22Rv1 (cell line): ENCODE measurements at regions not wholly inside any gene's neighbourhood (a gene's known extent, or its start where the extent isn't known, plus 50 kb on each side); places are given as distances from the start of the nearest gene placed in this dataset.

Experiments
- CTCF ChIP-seq: fragments of 450-650 bp; IDR thresholded peaks from 2 replicates; pipeline ENCODE4 v1.5.1; 2017; ENCODE audit warnings: mild to moderate bottlenecking
- ZFX ChIP-seq: fragments of 450-650 bp; IDR thresholded peaks from 2 replicates; pipeline ENCODE4 v1.6.1; 2017; ENCODE audit warnings: antibody characterized with exemption, borderline replicate concordance

DNA sequence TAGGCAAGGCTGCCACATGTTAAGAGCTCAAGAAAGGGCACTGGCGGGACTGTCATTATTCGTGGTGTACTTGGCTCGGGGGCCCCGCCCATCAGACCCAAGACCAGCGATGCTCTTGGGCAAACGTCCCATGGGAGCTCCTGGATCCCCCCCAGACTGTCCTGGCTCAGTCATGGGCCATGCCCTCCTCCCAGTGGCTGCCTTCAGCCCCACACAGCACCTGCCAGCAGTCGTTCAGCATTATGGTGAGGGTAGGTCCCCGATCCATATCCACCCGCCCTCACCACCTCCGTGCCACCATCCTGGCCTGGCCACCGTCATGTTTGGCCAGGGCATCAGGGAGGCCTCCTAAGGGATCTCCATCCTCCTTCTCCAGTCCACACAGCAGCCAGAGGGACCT lies 51.4 kb upstream of the IQSEC1 start:
- no peak for TF ChIP-seq CTCF
- no peak for TF ChIP-seq ZFX
